ENCODE measurements at regions not wholly inside any gene's neighbourhood (a gene's known extent, or its start where the extent isn't known, plus 50 kb on each side); places are given as distances from the start of the nearest gene placed in this dataset.

GRCh38 chr3:84042399-84043106 lies 916.2 kb upstream of the CADM2 start:
- TF ChIP-seq EZH2phosphoT487 (IDR thresholded peaks at IDR 0.05; ENCODE audit: insufficient read depth, low read depth): no peak
- TF ChIP-seq EZH2 (IDR thresholded peaks at IDR 0.05; ENCODE audit: insufficient read depth, poor library complexity, severe bottlenecking): no peak
